ENCODE measurements at regions not wholly inside any gene's neighbourhood (a gene's known extent, or its start where the extent isn't known, plus 50 kb on each side); places are given as distances from the start of the nearest gene placed in this dataset.

DNA sequence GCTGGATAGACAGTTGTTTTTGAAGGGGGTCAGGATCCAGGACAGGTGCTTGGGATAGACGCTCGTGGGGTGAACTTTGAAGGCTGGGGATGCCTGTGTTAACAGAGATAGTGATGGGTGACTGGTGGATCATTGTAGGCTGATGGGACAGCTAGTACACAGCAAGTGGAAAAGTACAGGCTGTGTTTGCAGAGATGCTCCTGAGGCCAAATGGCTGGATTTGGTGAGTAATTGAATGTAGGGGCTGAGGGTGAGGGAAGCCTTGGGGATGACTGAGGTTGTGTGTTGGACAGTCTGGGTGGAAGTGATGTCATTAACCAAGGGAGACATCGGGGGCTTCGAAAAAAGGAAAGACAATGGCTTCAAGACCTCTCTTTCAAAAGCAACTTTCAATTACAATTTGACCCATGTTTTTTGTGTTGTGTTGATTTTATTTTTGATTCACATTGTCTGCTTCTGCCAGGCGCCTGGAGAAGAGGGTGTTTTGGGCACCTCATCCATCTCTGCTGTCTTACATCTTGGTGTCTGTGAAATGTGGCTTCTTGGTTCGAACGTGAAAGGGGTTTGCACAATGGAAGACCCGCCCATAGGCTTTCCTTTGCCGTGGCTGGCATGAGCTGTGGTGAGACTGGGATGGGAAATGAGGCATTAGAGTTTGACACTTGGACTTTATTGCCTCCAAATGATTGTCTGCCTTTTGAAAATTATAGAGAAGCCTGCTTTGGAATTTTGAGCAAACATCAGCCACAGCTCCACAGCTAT is 147.5 kb downstream of the FOXD2 start:
- ATAC-seq (no peak), DNase-seq (ENCODE audit: low spot score) (no peak)
- Histone ChIP-seq H3K4me1 (ENCODE audit: insufficient read depth) (no peaks in the 10 kb centered on the region), H3F3A (replicated peaks; ENCODE audit: low read depth) (no peaks in the 10 kb centered on the region), H2AFZ (no peak overlapping the region), H3K4me2 (no peak overlapping the region), H3K79me2 (replicated peaks; ENCODE audit: insufficient read depth) (no peaks in the 10 kb centered on the region), H4K20me1 (replicated peaks; ENCODE audit: insufficient read depth) (no peaks in the 10 kb centered on the region), H3K27ac (ENCODE audit: low read depth) (no peak overlapping the region), H3K27me3 (ENCODE audit: insufficient read depth) (no peaks in the 10 kb centered on the region), H3K36me3 (ENCODE audit: insufficient read depth) (no peaks in the 10 kb centered on the region), H3K4me3 (no peak overlapping the region), H3K9me2 (ENCODE audit: insufficient read depth) (no peaks in the 10 kb centered on the region)
- Mint-ChIP-seq H3K4me3 (no peak overlapping the region), H3K27ac (no peak overlapping the region), H3K4me1 (peaks cover 6% of the 10 kb centered on the region), H3K27me3 (ENCODE audit: insufficient read depth, low read depth, poor library complexity) (peaks cover 5% of the 10 kb centered on the region), H3K9me3 (no peaks in the 10 kb centered on the region), H3K36me3 (ENCODE audit: low read depth) (no peaks in the 10 kb centered on the region)
- no peak for TF ChIP-seq REST (IDR thresholded peaks at IDR 0.05; ENCODE audit: unreplicated experiment)
- no peak for TF ChIP-seq ZNF331 (CRISPR knock-in tag; IDR thresholded peaks at IDR 0.05; ENCODE audit: low read depth)
- no peak for TF ChIP-seq JUNB (IDR thresholded peaks at IDR 0.05; ENCODE audit: unreplicated experiment)
- no peak for TF ChIP-seq ZNF114 (CRISPR knock-in tag; IDR thresholded peaks at IDR 0.05)
- no peak for TF ChIP-seq ETS1 (IDR thresholded peaks at IDR 0.05)
- TF ChIP-seq STAT1 (IDR thresholded peaks at IDR 0.05; ENCODE audit: unreplicated experiment): no peak
- TF ChIP-seq NANOG (IDR thresholded peaks at IDR 0.05; ENCODE audit: borderline replicate concordance): no peak
- TF ChIP-seq EZH2phosphoT487 (IDR thresholded peaks at IDR 0.05; ENCODE audit: unreplicated experiment): no peak
- TF ChIP-seq CREB1 (CRISPR knock-in tag; IDR thresholded peaks at IDR 0.05; ENCODE audit: low read depth): no peak
- no peak for TF ChIP-seq CTCF (conservative IDR thresholded peaks at IDR 0.05; ENCODE audit: low read depth in 2 of 2)
